Sciatic nerve (tissue), 2 donors: ENCODE measurements at regions not wholly inside any gene's neighbourhood (a gene's known extent, or its start where the extent isn't known, plus 50 kb on each side); places are given as distances from the start of the nearest gene placed in this dataset.

Source experiments
- ATAC-seq: fragments of 200-7000 bp; cut with Tn5 transposase; one replicate; pipeline ENCODE4 v1.9.1; 2020; ENCODE audit warnings: mild to moderate bottlenecking, moderate library complexity
- DNase-seq: peaks from one replicate; pipeline ENCODE4 v3.0.0-alpha.2; 2020; ENCODE audit warnings: low spot score
- intact Hi-C: fragments of 100-400 bp; cut with DNase I; formaldehyde crosslinking; loops from one replicate; pipeline ENCODE4 v1.14.2; 2022
- donor health status: DM: no; HTN: no; CAD: no.
- donor health status: DM: no; HTN: no; CAD: no.

DNA sequence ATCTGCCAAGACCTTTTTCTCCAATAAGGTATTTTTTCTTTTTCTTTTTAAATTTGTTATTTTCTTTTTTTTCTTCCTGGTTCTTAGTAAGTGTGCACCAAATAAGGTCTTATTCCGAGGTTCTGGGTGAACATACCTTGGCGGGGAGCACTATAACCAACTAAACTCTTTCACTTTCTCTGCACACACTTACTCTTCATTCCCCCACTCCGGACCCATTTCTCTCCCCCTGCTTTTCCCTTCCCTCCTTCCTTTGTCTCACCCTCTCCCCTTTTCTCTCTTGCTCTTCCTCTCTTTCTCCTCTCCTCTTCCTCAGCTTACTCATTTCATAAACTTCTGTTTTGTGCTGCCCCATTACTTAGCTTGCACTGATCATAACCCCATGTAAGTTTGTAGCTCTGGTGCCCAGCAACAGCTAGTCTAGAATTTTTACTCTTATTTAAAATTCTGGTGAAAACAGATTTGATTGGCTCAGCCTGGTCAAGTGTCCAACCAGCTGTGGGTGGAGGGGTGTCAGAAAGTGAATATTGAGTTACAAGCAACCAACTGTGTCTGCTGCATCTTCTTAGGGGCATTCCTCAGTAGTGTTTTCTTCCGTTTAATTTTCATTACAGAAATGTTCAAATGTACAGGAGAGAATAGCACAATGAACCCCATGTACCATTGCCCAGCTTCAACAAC lies 297.5 kb downstream of the SHQ1 start:
- intact Hi-C loops: no loop called here
- DNase-seq (no peak), ATAC-seq (no peak)

DNA sequence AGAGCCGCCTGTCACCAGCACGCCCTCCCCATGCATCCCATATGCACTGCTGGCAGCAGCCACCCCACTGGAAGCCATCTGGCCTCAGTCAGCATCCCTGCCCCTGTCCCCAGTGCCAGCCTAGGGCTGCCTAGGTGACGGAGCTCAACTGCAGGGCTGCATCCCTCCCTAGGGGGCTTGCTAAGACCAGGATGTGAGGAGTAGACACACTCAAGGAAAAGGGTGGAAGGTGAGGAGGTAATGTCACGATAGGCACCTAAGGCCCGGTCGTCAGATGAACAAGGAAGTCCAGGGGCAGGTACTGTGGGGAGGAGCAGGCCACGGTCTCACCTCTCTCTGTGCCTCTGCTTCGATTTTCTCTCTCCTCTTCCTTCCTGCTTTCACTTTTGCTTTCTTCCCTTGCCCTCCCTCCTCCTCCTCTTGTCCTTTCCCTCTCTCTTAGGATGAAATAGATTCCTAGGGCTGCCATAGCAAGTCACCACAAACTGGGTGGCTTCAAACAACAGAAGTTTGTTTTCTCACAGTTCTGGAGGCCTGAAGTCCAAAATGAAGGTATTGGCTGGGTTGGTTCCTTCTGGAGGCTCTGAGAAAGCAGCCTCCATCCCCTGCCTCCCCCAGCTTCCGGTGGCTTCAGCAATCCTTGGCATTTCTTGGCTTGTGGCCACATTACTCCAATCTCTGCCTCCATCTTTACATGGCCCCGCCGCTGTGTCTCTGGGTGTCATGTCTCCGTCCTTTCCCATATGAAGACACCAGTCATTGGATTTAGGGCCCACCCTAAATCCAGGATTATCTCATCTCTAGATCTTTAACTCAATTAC lies 298.3 kb downstream of the SHQ1 start:
- intact Hi-C loops: no loop called here
- DNase-seq: no peak
- no peak for ATAC-seq

DNA sequence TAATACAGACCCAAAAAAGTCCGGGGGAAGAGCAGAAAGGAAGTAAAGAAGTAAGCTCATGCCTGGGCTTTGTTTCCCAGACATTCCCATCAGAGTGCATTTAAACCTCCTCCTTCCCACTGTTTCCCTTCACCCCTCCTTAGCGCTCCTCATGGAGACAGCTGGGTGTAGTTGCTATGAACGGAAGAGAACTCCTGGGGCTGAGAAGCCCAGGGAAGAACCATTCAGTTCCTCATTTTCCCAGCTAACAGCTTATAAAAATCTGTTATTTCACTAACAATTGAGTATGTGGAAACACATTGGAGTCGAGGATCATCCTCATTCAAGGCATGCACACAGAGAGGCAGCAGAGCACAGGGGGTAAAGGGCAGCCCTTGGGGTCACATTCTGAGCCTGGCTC lies 299.3 kb downstream of the SHQ1 start:
- no peak for ATAC-seq

DNA sequence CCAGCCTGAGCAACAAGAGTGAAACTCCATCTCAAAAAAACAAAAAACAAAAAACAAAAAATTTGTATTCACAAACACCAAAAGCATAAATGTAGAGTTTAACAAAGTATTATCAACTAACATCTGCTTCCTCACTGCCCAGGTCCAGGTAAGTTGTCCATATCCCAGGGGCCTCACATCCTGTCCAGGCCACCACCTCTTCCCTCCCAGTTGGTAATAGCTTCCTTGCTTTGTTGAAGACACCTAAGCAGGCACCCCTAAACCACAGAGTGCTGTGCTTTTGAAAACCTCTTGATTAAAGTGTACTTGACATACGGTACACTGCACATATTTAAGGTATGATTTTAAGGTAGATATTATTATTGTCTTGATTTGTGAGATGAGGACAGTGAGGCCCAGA lies 299.8 kb downstream of the SHQ1 start:
- DNase-seq (no peak), ATAC-seq (no peak)
- intact Hi-C loops: no loop called here

More for the DNA sequence above, 299.3 kb downstream of the SHQ1 start:
- intact Hi-C loops: no loop called here
- no peak for DNase-seq

DNA sequence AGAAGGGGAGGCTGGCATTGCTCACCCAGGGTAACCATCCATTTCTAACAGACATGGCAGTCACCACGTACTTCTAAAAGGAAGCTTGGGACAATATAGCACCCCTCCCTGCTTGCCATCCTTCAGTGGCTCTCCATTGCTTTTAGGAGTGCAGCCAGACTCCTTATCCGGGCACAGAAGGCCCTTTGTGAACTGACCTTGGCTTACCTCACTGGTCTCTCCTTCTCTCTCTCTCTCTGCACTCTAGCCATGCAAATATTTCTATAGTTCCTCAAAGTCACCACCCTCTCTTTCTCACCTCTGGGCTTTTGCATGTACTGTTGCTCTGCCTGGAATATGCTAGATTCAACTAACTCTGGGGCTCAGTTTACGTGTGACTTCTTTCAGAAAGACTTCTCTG lies 301.1 kb downstream of the SHQ1 start:
- ATAC-seq: no peak
- no peak for DNase-seq
- intact Hi-C loops: no loop called here

DNA sequence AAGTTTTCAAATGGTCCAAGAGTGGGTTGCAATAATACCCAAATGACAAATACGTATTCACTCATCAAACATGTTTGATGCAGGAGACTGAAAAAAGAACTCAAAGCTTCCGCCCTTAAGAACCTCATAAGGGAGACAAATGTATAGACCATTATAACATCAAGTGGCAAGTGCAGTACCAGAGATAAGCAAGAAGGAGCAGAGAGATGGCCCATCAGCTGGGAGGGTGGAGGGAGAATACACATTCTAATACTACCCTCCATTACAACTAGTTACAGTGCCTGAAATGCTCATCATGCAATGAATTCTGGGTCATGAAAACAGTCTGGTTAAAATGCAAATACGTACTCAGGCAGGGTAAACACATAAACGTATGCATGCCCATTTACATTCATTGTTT lies 304.0 kb downstream of the SHQ1 start:
- intact Hi-C loops: no loop called here
- ATAC-seq: no peak
- no peak for DNase-seq

DNA sequence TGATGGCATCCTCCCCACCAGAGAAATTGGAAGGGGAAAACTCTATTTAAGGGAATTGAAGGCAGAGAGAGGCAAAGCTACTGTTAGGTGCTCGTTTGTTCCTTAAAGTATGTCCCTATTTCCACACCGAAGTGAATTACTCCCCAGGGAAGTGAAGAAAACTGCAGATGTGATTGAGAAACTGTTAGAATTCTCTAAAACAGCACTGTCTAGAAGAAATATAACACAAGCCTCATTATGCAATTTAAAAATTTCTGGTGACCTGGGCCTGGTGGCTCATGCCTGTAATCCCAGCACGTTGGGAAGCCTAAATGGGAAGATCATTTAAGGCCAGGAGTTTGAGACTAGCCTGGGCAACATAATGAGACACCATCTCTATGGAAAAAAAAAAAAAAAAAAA lies 305.0 kb downstream of the SHQ1 start:
- intact Hi-C loops: no loop called here
- DNase-seq (no peak), ATAC-seq (peak; percentile 62)

DNA sequence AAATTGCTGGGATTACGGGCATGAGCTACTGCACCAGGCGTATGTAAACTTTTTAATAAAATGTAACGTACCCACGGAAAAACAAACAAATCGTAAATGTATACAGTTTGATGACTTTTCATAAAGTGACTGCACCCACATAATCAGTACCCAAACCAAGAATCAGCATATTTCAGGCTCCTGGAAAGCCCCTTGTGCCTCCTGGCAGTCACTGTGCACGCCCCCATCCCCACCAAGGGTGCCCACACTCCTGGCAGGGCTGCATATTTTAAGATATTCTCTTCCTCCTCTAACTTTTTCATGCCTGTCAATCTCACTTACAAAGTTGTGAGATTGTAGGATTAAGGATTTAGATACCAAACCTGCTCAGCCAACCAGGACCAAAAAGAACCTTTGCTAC lies 305.5 kb downstream of the SHQ1 start:
- DNase-seq (no peak), ATAC-seq (no peak)
- intact Hi-C loops: no loop called here

DNA sequence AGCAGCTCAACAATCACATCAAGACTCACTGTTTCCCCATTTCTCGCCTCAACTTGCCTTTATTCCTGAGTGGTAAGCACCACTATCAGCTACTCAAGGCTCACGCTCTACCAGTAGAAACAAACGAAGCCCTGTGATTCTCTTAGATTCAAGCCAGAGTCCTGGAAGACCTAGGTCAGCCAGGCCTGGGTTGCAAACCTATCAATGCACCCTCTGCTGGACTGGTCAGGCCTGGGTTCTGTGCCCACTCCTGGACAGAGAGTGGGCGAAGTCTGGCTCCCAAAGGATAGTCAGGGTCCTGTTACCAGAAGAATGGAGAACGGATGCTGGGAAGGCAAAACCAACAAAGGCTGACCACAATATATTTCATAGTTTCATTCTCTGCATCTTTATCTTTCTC lies 308.4 kb downstream of the SHQ1 start:
- intact Hi-C loops: no loop called here
- ATAC-seq (no peak), DNase-seq (no peak)

DNA sequence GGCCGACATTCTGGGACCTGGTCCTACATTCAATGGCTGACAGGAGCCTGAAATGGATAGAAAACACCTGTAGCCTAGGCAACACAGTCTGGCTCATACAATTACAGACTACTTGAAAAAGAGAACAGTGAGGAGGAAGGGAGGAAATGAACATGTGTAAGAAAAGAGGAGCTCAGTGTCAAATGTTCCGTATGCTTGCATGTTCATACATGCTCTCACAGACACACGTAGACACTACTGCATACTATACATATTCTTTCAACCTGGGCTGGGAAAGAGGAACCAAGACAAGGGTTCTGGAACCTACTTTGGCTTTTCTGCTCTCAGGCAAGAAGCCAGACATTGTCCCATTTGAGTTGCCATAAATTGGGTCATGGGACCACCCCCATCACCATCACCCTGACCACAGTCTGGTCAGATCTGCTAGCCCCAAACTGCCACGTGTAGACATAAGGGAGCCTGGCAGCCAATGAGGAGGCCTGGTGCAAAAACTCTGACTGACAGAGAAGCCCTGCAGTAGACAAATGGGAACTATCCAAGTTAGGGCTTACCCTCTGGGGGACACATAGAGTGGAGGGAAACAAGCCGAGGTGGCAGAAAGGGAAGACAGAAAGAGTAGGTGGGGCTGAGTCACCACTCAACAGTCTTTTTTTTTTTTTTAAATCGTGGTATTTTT lies 310.0 kb downstream of the SHQ1 start:
- DNase-seq: no peak
- ATAC-seq: no peak
- intact Hi-C loops: no loop called here

DNA sequence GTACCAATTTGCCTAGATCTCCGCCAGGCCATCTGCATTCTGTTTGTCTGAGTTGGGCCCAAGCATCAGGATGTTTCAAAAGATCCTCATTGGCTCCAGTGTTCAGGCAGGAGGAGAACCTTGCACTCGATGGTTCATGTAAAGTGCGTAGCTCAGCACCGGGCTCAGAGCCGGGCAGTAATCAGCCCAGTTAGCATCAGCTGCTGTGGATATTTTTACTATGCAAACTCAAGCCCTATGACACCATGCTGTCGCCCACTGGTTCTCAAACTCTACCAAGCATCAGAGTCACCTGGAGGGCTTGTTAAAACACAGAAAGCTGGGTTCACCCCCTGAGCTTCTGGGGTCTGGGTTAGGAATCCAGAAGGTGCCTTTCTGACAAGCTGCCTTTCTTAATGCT lies 310.8 kb downstream of the SHQ1 start:
- intact Hi-C loops: no loop called here
- DNase-seq: no peak
- ATAC-seq: no peak

DNA sequence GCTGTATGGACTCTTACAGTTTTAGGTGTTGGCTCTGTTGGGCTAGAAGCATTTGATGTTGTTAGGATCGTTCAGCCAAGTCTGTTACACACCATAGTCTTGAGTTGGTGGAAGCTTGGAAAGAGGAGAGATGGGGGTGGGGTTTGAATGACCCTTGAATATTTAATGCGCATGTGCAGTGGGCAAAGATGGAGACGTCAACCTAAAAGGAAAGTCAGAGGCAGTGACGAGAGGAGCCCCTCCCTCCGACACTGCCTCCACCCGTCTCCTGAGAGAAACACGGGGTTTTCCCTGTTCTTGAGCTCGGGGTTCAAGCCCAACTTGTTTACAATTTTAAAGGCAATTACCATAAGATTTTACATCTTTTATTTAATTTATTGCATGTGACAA lies 311.4 kb downstream of the SHQ1 start:
- intact Hi-C loops: no loop called here
- no peak for ATAC-seq

DNA sequence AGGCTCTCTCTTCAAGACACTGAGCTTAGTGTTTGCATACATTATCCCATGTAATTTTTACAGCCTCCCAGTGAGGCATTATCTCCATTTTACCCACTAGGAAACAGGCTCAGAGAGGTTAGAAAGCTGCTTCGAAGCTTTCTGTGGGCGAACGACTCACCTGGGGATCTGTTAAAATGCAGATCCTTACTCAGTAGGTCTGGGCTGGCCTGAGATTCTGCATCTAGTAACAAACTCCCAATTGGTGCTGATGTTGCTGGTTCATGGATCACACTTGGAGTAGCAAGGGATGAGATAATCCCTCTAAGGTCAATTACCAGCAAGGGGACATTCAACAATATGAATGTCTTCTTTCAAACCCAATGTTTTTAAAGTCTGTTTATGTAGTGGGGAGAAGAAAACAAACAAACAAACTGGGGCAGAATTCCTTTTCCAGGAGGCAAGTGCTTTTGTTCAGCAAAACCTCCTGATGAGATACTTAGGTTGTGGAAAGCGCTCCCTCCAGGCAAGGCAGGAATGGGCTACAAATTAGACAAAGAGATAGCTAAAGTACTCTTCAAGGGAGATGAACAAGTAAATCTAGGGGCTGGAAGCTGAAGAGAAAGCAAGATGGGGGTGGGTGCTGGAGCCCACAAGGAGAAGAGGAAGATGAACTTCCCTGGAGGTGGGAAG lies 311.9 kb downstream of the SHQ1 start:
- ATAC-seq (no peak), DNase-seq (no peak)
- intact Hi-C loops: no loop called here

More for the DNA sequence above, 311.4 kb downstream of the SHQ1 start:
- no peak for DNase-seq

DNA sequence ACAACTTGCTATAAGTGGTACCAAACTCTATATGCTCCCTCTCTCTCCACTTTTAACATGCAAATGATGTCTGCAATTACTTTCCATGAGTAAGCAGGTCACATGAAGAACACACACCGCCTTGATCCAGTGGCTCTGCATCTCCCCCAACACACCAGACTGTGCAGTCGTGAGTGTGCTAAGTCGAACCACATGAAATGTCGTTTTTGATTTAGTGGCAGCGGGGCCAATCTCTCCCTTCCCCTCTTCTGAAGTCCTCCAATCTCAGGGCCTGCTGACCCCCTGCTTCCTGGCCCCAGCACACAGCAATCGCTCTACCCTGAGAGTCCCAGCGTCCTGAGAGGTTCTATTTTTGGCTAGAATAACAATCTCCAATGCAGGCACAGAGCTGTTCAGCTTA lies 312.5 kb downstream of the SHQ1 start:
- intact Hi-C loops: no loop called here
- ATAC-seq: no peak
- no peak for DNase-seq

DNA sequence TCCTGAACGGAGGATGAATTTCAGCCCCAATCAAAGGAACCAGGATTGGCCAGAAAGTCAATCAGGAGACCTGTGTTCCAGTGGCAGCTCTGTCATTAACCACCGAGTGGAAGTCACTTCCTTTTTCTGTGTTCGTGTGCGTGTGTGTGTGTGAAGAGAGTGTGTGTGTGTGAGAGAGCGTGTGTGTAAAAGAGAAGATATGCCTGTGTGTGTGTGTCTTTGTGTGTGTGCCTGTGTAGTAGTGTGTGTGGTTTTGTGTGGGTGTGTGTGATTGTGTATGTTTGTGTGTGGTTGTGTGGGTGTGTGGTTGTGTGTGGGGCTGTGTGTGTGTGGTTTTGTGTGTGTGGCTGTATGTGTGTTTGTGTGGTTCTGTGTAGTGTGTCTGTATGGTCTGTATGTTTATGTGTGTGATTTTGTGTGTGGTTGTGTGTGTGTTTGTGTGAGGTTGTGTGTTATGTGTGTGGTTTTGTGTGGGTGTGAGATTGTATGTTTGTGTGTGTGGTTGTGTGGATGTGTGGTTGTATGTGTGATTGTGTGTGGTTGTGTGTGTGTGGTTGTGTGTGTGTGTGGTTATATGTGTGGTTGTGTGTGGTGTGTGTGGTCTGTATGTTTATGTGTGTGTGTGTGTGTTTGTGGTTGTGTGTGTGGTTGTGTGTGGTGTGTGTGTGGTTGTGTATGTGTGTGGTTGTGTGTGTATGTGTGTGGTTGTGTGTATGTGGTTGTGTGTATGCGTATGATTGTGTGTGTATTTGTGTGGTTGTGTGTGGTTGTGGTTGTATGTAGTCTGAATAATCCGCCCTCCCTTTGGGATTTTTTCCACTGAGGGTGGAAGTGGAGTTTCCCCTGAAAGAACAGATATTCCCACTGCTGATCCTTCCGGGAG lies 314.4 kb downstream of the SHQ1 start:
- intact Hi-C loops: no loop called here
- ATAC-seq (peak; percentile 41), DNase-seq (no peak)

DNA sequence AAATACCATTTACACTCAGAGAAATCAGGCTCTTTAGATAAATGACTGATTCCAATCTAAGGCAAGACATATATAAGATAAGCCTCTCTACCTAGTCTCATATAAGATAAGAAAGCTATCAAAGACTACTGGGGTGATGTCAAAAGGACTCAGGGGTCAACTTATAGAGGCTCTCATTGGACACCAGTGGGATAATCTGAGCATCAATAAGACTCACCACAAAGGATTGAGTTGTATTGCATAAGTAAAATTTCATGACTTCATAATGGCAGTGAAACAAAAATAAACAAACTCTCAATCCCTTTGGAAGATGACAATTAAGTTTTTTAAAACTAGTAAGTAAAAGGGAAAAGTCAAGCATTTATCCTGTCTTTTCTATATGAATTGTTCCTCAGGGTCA lies 317.8 kb downstream of the SHQ1 start:
- intact Hi-C loops: no loop called here
- DNase-seq (no peak), ATAC-seq (no peak)

DNA sequence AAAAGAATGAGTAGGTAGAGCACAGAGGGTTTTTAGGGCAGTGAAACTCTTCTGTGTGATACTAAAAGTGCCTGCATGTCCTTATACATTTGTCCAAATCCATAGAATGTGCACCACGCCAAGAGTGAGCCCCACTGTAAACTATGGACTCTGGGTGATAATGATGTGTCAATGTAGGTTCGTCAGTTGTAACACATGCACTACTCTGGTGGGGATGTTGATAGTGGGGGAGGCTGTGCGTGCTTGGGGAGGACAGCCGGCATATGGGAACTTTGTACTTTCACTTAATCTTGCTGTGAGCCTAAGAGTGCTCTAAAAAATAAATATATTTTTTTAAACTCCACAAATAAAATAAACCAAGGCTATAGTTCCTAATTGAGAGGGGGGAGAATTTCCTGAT lies 319.2 kb downstream of the SHQ1 start:
- intact Hi-C loops: no loop called here
- ATAC-seq: no peak
- DNase-seq: no peak

DNA sequence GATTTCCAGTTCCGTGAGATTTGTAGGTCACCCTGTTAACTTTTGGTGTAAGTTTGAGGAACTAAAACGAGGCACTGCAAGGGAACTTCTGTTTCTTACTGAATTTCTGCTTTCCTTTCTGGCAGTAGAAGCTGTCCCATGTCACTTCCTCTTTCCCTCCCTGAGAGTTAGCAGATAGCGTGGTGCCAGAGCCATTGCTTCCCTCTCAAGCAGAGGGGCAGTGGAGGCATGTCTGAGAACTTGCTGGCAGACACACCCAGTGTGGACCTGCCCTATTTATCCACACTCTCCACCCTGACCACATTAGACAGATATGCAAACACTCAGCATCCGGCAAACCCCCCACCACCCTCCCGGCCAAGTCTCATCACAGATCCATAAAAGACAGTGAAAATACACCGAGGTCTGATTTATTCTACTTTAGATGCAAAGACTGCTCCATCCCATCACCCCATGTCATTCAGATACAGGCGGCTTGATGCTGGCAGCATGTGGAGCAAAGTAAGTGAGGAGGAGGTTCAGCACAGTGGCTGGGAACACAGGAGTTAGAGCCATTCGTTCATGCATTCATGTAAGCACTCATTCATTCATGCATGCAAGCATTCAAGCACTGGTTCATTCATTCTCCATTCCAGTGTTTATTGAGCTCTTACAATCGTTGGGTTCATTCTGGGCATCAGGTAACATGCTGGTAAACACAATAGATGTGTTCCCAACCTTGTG lies 324.7 kb downstream of the SHQ1 start:
- ATAC-seq: peak; percentile 72
- no peak for DNase-seq
- intact Hi-C loops: no loop called here
